ENCODE measurements at regions not wholly inside any gene's neighbourhood (a gene's known extent, or its start where the extent isn't known, plus 50 kb on each side); places are given as distances from the start of the nearest gene placed in this dataset.

DNA sequence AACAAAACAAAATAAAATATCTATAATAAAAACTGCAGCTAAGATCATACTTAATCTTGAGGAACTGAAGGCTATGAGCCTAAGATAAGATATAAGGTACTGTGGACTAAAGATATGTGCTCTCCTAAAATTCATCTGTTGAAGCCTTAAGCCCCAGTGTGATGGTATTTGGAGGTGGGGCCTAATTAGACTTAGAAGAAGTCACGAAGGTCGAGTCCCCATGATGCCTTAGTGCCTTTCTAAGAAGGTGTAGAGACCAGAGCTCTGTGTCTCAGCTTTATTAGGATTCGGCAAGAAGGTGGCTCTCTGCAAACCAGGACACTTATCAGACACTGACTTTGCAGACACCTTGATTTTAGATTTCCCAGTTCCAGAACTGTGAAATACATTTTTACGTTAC is 622.0 kb upstream of the BRINP3 start:
- Histone ChIP-seq H4K91ac (ENCODE audit: insufficient read depth, low read depth, low read length) (no peak overlapping the region), H3K23ac (ENCODE audit: low read depth, low read length) (no peak overlapping the region), H3K27ac (ENCODE audit: insufficient read depth, low read length) (no peak overlapping the region), H3K9me3 (ENCODE audit: control insufficient read depth, insufficient read depth, low read length) (no peaks in the 10 kb centered on the region), H3K36me3 (ENCODE audit: control insufficient read depth, insufficient read depth, low read length) (no peaks in the 10 kb centered on the region), H3K9me1 (ENCODE audit: insufficient read depth, low read length) (no peaks in the 10 kb centered on the region), H2BK20ac (ENCODE audit: low read depth, low read length) (no peak overlapping the region), H3K27me3 (ENCODE audit: control insufficient read depth, insufficient read depth, low read length) (no peaks in the 10 kb centered on the region), H3K9ac (ENCODE audit: low read depth, low read length) (no peak overlapping the region), H3K4me1 (ENCODE audit: control insufficient read depth, insufficient read depth, low read length) (no peaks in the 10 kb centered on the region), H3K14ac (replicated peaks; ENCODE audit: low read depth, low read length) (no peak overlapping the region), H4K5ac (ENCODE audit: low read depth, low read length) (no peak overlapping the region), H2AK9ac (replicated peaks; ENCODE audit: low read depth, low read length, poor library complexity) (no peak overlapping the region), H3K56ac (ENCODE audit: extremely low read depth, insufficient read depth, low read length) (no peak overlapping the region), H2BK15ac (ENCODE audit: low read depth, low read length) (no peak overlapping the region), H2BK120ac (ENCODE audit: low read depth, low read length) (no peak overlapping the region), H2BK5ac (ENCODE audit: low read depth, low read length, poor library complexity, severe bottlenecking) (no peak overlapping the region), H3K4me3 (ENCODE audit: insufficient read depth, low read depth, low read length) (no peak overlapping the region), H3K18ac (ENCODE audit: low read depth, low read length) (no peak overlapping the region), H4K20me1 (ENCODE audit: insufficient read depth, low read length) (no peaks in the 10 kb centered on the region), H3K79me1 (ENCODE audit: low read depth in 1 of 2, low read length in 2 of 2) (no peaks in the 10 kb centered on the region), H2AK5ac (ENCODE audit: low read depth, low read length) (no peak overlapping the region), H2AFZ (replicated peaks; ENCODE audit: low read length, poor library complexity) (no peak overlapping the region), H3K4me2 (ENCODE audit: low read depth, low read length) (no peak overlapping the region), H3K4ac (ENCODE audit: low read depth, low read length) (no peak overlapping the region), H4K8ac (ENCODE audit: low read depth in 2 of 2, low read length in 2 of 2) (no peak overlapping the region)
- intact Hi-C loops (cut with micrococcal nuclease) (no loop called here), in situ Hi-C loops (cut with MboI; ENCODE audit: low sequenced_read_pairs) (no loop called here), dilution Hi-C loops (cut with HindIII; ENCODE audit: low sequenced_read_pairs, unreplicated experiment) (no loop called here)
- ChIA-PET CTCF (no interaction called here), POLR2A (ENCODE audit: unreplicated experiment) (no interaction called here)
- TF ChIP-seq, protein P1, sequence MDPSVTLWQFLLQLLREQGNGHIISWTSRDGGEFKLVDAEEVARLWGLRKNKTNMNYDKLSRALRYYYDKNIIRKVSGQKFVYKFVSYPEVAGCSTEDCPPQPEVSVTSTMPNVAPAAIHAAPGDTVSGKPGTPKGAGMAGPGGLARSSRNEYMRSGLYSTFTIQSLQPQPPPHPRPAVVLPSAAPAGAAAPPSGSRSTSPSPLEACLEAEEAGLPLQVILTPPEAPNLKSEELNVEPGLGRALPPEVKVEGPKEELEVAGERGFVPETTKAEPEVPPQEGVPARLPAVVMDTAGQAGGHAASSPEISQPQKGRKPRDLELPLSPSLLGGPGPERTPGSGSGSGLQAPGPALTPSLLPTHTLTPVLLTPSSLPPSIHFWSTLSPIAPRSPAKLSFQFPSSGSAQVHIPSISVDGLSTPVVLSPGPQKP (IDR thresholded peaks at IDR 0.05; ENCODE audit: borderline replicate concordance, low read depth, low read length): no peak
- no peak for TF ChIP-seq FOS (IDR thresholded peaks at IDR 0.05; ENCODE audit: low read depth, low read length)
- TF ChIP-seq RAD21 (IDR thresholded peaks at IDR 0.05; ENCODE audit: low read length): no peak
- no CpG with 5 or more reads among the region's 4 CpGs for WGBS, 2 experiments (ENCODE audit: extremely low coverage in 2 of 2, insufficient read length in 1 of 2)
- DNase-seq (no peak), ATAC-seq (ENCODE audit: low read depth) (no peak)
- no TSS peak for BruUV-seq (replicated peaks)

All from IMR-90 (cell line).